Body of pancreas (tissue), 4 donors: ENCODE measurements at regions not wholly inside any gene's neighbourhood (a gene's known extent, or its start where the extent isn't known, plus 50 kb on each side); places are given as distances from the start of the nearest gene placed in this dataset.

Source experiments
- POLR2A ChIP-seq, 3 donors: fragments of 450-650 bp; IDR thresholded peaks; one replicate each; pipeline ENCODE4 v1.6.1; 2016; ENCODE audit warnings: antibody characterized with exemption in 3 of 3, mild to moderate bottlenecking in 2 of 3
- TF ChIP-seq, protein P1 (sequence below), 7 experiments: fragments of 450-650 bp in 4 of 7; fragments of 200-600 bp in 3 of 7; sonication (generic) in 3 of 7; IDR thresholded peaks; one replicate each; pipeline ENCODE4 v1.5.1; 2016 to 2019; ENCODE audit warnings: antibody characterized with exemption in 7 of 7

DNA sequence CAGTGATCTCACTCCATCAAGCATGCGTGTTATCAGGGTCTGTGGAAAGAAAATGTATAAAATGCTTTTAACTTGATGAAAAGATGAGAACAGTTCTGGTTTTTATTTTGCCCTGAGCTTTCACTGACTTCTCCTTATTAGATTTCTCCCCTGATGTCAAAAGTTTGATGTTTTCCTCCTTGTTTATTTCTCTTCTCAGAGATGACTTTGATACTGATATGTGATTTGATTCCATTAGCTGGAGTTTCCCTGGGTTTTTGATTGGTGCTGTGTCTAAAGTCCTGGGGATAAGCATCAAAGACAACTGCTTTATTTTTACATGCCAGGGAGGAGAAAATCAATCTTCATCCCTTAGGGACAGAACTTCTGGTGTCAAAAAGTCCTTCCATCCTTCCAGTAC is 510.0 kb downstream of the KCTD16 start:
- TF ChIP-seq, protein P1, sequence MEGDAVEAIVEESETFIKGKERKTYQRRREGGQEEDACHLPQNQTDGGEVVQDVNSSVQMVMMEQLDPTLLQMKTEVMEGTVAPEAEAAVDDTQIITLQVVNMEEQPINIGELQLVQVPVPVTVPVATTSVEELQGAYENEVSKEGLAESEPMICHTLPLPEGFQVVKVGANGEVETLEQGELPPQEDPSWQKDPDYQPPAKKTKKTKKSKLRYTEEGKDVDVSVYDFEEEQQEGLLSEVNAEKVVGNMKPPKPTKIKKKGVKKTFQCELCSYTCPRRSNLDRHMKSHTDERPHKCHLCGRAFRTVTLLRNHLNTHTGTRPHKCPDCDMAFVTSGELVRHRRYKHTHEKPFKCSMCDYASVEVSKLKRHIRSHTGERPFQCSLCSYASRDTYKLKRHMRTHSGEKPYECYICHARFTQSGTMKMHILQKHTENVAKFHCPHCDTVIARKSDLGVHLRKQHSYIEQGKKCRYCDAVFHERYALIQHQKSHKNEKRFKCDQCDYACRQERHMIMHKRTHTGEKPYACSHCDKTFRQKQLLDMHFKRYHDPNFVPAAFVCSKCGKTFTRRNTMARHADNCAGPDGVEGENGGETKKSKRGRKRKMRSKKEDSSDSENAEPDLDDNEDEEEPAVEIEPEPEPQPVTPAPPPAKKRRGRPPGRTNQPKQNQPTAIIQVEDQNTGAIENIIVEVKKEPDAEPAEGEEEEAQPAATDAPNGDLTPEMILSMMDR (IDR thresholded peaks at IDR 0.05): no peak
- TF ChIP-seq POLR2A (IDR thresholded peaks at IDR 0.05): no peak
